Suprapubic skin (tissue), 4 donors: ENCODE measurements at regions not wholly inside any gene's neighbourhood (a gene's known extent, or its start where the extent isn't known, plus 50 kb on each side); places are given as distances from the start of the nearest gene placed in this dataset.

Experiments
- CTCF ChIP-seq, 2 donors: fragments of 200-600 bp in 1 of 2; fragments of 450-650 bp in 1 of 2; sonication (generic) in 1 of 2; IDR thresholded peaks; one replicate each; pipeline ENCODE4 v1.5.1; 2016 to 2019; ENCODE audit warnings: antibody characterized with exemption in 2 of 2, mild to moderate bottlenecking in 1 of 2, moderate library complexity in 1 of 2
- EP300 ChIP-seq: sonication (generic); formaldehyde crosslinking; IDR thresholded peaks from one replicate; pipeline ENCODE4 v1.6.1; 2017; ENCODE audit warnings: antibody characterized with exemption
- POLR2A ChIP-seq, 2 donors: fragments of 450-650 bp; IDR thresholded peaks; one replicate each; pipeline ENCODE4 v1.6.1; 2017; ENCODE audit warnings: antibody characterized with exemption in 2 of 2, mild to moderate bottlenecking in 2 of 2, moderate library complexity in 2 of 2
- POLR2AphosphoS5 ChIP-seq, 3 donors: sonication (generic); formaldehyde crosslinking; IDR thresholded peaks; one replicate each; pipeline ENCODE4 v1.6.1; 2017; ENCODE audit warnings: antibody characterized with exemption in 3 of 3

- TF ChIP-seq CTCF (IDR thresholded peaks at IDR 0.05) (no peak), POLR2AphosphoS5 (IDR thresholded peaks at IDR 0.05) (no peak), POLR2A (IDR thresholded peaks at IDR 0.05) (no peak), EP300 (no peak)
Measured at GRCh38 chr5:142507531-142508372, 178.1 kb downstream of the FGF1 start.
